ENCODE measurements at regions not wholly inside any gene's neighbourhood (a gene's known extent, or its start where the extent isn't known, plus 50 kb on each side); places are given as distances from the start of the nearest gene placed in this dataset.
A peak's percentile ranks its signal among the peaks of the same experiment; 100 is the strongest.

- Histone ChIP-seq H3K27ac (ENCODE audit: low read depth, low read length) (no peak overlapping the region), H3K4ac (ENCODE audit: low read depth, low read length) (no peak overlapping the region), H3K27me3 (ENCODE audit: insufficient read depth, low read length, poor library complexity) (no peaks in the 10 kb centered on the region), H3K56ac (ENCODE audit: low read length) (no peak overlapping the region), H3K79me1 (ENCODE audit: low read length) (no peaks in the 10 kb centered on the region), H3K4me2 (ENCODE audit: low read length) (no peak overlapping the region), H3K79me2 (ENCODE audit: control insufficient read depth, insufficient read depth, low read length) (no peaks in the 10 kb centered on the region), H2BK15ac (replicated peaks; ENCODE audit: low read depth) (no peak overlapping the region), H4K8ac (ENCODE audit: low read depth, low read length) (no peak overlapping the region), H3K9ac (ENCODE audit: low read length) (no peak overlapping the region), H4K5ac (ENCODE audit: low read length) (no peak overlapping the region), H3K4me3 (ENCODE audit: low read length) (no peak overlapping the region), H2BK5ac (ENCODE audit: low read length) (no peak overlapping the region), H3K23ac (ENCODE audit: low read length) (no peak overlapping the region), H2AK5ac (ENCODE audit: low read length) (no peak overlapping the region), H3K18ac (ENCODE audit: low read length) (no peak overlapping the region), H3K36me3 (ENCODE audit: control insufficient read depth, insufficient read depth, low read length) (no peaks in the 10 kb centered on the region), H2BK120ac (ENCODE audit: low read depth, low read length) (no peak overlapping the region), H3K4me1 (ENCODE audit: control insufficient read depth, low read depth, low read length) (no peaks in the 10 kb centered on the region)
- peak; percentile 45 for DNase-seq
- no CpG with 5 or more reads among the region's 3 CpGs for whole genome bisulfite sequencing (ENCODE audit: extremely low coverage, insufficient coverage, low lambda C conversion rate)
Observed at GRCh38 chr12:100741084-100741711, 53.4 kb upstream of the ANO4 start.

- WGBS (ENCODE audit: extremely low coverage, insufficient coverage, low lambda C conversion rate): no CpG with 5 or more reads among the region's 1 CpG
- H4K5ac ChIP-seq (ENCODE audit: low read length): no peak overlapping the region
- H3K23ac ChIP-seq (ENCODE audit: low read length): no peak overlapping the region
- H3K27me3 ChIP-seq (ENCODE audit: insufficient read depth, low read length, poor library complexity): no peaks in the 10 kb centered on the region
- H4K8ac ChIP-seq (ENCODE audit: low read depth, low read length): no peak overlapping the region
- H3K36me3 ChIP-seq (ENCODE audit: control insufficient read depth, insufficient read depth, low read length): no peaks in the 10 kb centered on the region
- H3K4ac ChIP-seq (ENCODE audit: low read depth, low read length): no peak overlapping the region
- H3K9ac ChIP-seq (ENCODE audit: low read length): no peak overlapping the region
- no peak overlapping the region for H3K56ac ChIP-seq (ENCODE audit: low read length)
- no peak overlapping the region for H3K27ac ChIP-seq (ENCODE audit: low read depth, low read length)
- no peak overlapping the region for H3K18ac ChIP-seq (ENCODE audit: low read length)
- no peak overlapping the region for H3K4me2 ChIP-seq (ENCODE audit: low read length)
- no peak overlapping the region for H2BK120ac ChIP-seq (ENCODE audit: low read depth, low read length)
- no peaks in the 10 kb centered on the region for H3K4me1 ChIP-seq (ENCODE audit: control insufficient read depth, low read depth, low read length)
- no peak overlapping the region for H2BK15ac ChIP-seq (replicated peaks; ENCODE audit: low read depth)
- H3K79me2 ChIP-seq (ENCODE audit: control insufficient read depth, insufficient read depth, low read length): no peaks in the 10 kb centered on the region
- no peak overlapping the region for H3K4me3 ChIP-seq (ENCODE audit: low read length)
- no peaks in the 10 kb centered on the region for H3K79me1 ChIP-seq (ENCODE audit: low read length)
- H2BK5ac ChIP-seq (ENCODE audit: low read length): no peak overlapping the region
- no peak overlapping the region for H2AK5ac ChIP-seq (ENCODE audit: low read length)
- no peak for DNase-seq
Observed at GRCh38 chr12:100743060-100743459, 51.5 kb upstream of the ANO4 start.

Measured in mesendoderm (in vitro differentiated cells).